GM18951 (cell line): ENCODE measurements at regions not wholly inside any gene's neighbourhood (a gene's known extent, or its start where the extent isn't known, plus 50 kb on each side); places are given as distances from the start of the nearest gene placed in this dataset.
"Not testable (repeated sequence)": the region's sequence is repeated elsewhere in the genome, so short reads cannot be mapped to it uniquely, and the experiment has no call there.

ENCODE experiments used
- POLR2A ChIP-seq: IDR thresholded peaks from 4 replicates; pipeline ENCODE4 v1.6.1; 2011; ENCODE audit warnings: mild to moderate bottlenecking; ENCODE audit not compliant: insufficient read length, insufficient read depth; ENCODE audit errors: extremely low read depth
- in situ Hi-C: fragments of 300-500 bp; cut with MboI; formaldehyde crosslinking; loops from one replicate; pipeline ENCODE4 v1.12.0; 2022; ENCODE audit warnings: low sequenced_read_pairs, mixed read lengths, inconsistent platforms; ENCODE audit not compliant: unreplicated experiment

- TF ChIP-seq POLR2A = no peak
- in situ Hi-C loops = no loop called here
Measured at GRCh38 chr6:157727629-157728182, 95.3 kb upstream of the SNX9 start.

GRCh38 chr6:157728183-157728881, 94.7 kb upstream of the SNX9 start:
- no peak for TF ChIP-seq POLR2A
- in situ Hi-C loops = no loop called here

- in situ Hi-C loops = no loop called here
- no peak for TF ChIP-seq POLR2A
Measured at GRCh38 chr6:157731221-157731620, 91.8 kb upstream of the SNX9 start.

- in situ Hi-C loops = no loop called here
- TF ChIP-seq POLR2A = no peak
Measured at GRCh38 chr6:157732007-157732406, 91.0 kb upstream of the SNX9 start.

- no peak for TF ChIP-seq POLR2A
- in situ Hi-C loops = no loop called here
Measured at GRCh38 chr6:157732416-157733161, 90.5 kb upstream of the SNX9 start.

- in situ Hi-C loops = not testable (repeated sequence)
Measured at GRCh38 chr6:157736555-157736954, 86.5 kb upstream of the SNX9 start.

GRCh38 chr6:157741321-157741947, 81.6 kb upstream of the SNX9 start:
- in situ Hi-C loops = no loop called here
- no peak for TF ChIP-seq POLR2A

- in situ Hi-C loops = no loop called here
- TF ChIP-seq POLR2A = no peak
Measured at GRCh38 chr6:157741948-157742556, 81.0 kb upstream of the SNX9 start.

GRCh38 chr6:157744102-157744601, 78.9 kb upstream of the SNX9 start:
- in situ Hi-C loops = no loop called here
- TF ChIP-seq POLR2A = no peak

- in situ Hi-C loops = no loop called here
Measured at GRCh38 chr6:157746897-157747296, 76.1 kb upstream of the SNX9 start.

GRCh38 chr6:157747370-157747769, 75.7 kb upstream of the SNX9 start:
- TF ChIP-seq POLR2A = no peak
- in situ Hi-C loops = no loop called here

More at GRCh38 chr6:157746897-157747296, 76.1 kb upstream of the SNX9 start:
- TF ChIP-seq POLR2A = no peak

- no peak for TF ChIP-seq POLR2A
- in situ Hi-C loops = no loop called here
Measured at GRCh38 chr6:157748839-157749571, 74.0 kb upstream of the SNX9 start.

- in situ Hi-C loops = not testable (repeated sequence)
Measured at GRCh38 chr6:157750973-157751372, 72.1 kb upstream of the SNX9 start.
